Osteoblast (primary cell): ENCODE measurements at regions not wholly inside any gene's neighbourhood (a gene's known extent, or its start where the extent isn't known, plus 50 kb on each side); places are given as distances from the start of the nearest gene placed in this dataset.

Experiments
- DNase-seq: peaks from one replicate; pipeline ENCODE4 v3.0.0; 2011; ENCODE audit warnings: low spot score, mixed read lengths; ENCODE audit not compliant: insufficient read length; ENCODE audit errors: missing footprints
- H2AFZ ChIP-seq: 2 replicates; pipeline ENCODE4 v1.6.0; 2011; ENCODE audit warnings: mild to moderate bottlenecking, low read length
- H3K27ac ChIP-seq: 2 replicates; pipeline ENCODE4 v1.5.1; 2011; ENCODE audit warnings: mild to moderate bottlenecking, low read depth, low read length, moderate library complexity
- H3K27me3 ChIP-seq: 2 replicates; pipeline ENCODE4 v1.6.0; 2012; ENCODE audit warnings: mild to moderate bottlenecking, control low read depth, inconsistent platforms, low read length, moderate library complexity; ENCODE audit not compliant: insufficient read depth
- H3K36me3 ChIP-seq: 2 replicates; pipeline ENCODE4 v1.5.1; 2011; ENCODE audit warnings: mild to moderate bottlenecking, low read length, control low read depth, moderate library complexity; ENCODE audit not compliant: insufficient read depth
- H3K4me1 ChIP-seq: 2 replicates; pipeline ENCODE4 v1.5.1; 2011; ENCODE audit warnings: mild to moderate bottlenecking, low read length, control low read depth, moderate library complexity; ENCODE audit not compliant: insufficient read depth
- H3K4me2 ChIP-seq: 2 replicates; pipeline ENCODE4 v1.6.0; 2011; ENCODE audit warnings: mild to moderate bottlenecking, low read length; ENCODE audit not compliant: insufficient read depth
- H3K4me3 ChIP-seq: fragments of 200-600 bp; sonication (generic); 3 replicates; pipeline ENCODE4 v1.5.1; 2012; ENCODE audit warnings: mild to moderate bottlenecking, low read length, inconsistent platforms; ENCODE audit not compliant: insufficient read depth
- H3K79me2 ChIP-seq: 2 replicates; pipeline ENCODE4 v1.6.0; 2012; ENCODE audit warnings: mild to moderate bottlenecking, low read length, control low read depth, inconsistent platforms; ENCODE audit not compliant: insufficient read depth
- H3K9me3 ChIP-seq: 2 replicates; pipeline ENCODE4 v1.5.1; 2011; ENCODE audit warnings: low read depth, low read length, control low read depth
- H4K20me1 ChIP-seq: 2 replicates; pipeline ENCODE4 v1.6.0; 2012; ENCODE audit warnings: mild to moderate bottlenecking, low read length, control low read depth; ENCODE audit not compliant: insufficient read depth
- CTCF ChIP-seq: IDR thresholded peaks from 2 replicates; pipeline ENCODE4 v1.5.1; 2011; ENCODE audit warnings: mild to moderate bottlenecking, low read depth, low read length, moderate library complexity; ENCODE audit errors: extremely low read depth

GRCh38 chr13:75016225-75016624, 465.7 kb downstream of the TBC1D4 start:
- H3K4me2 ChIP-seq, result no peak overlapping the region
- no peak overlapping the region for H3K4me3 ChIP-seq
- no peak for DNase-seq
- H3K27ac ChIP-seq, result no peak overlapping the region
- H4K20me1 ChIP-seq, result no peaks in the 10 kb centered on the region
- no peaks in the 10 kb centered on the region for H3K36me3 ChIP-seq
- no peak for TF ChIP-seq CTCF
- no peaks in the 10 kb centered on the region for H3K9me3 ChIP-seq
- no peaks in the 10 kb centered on the region for H3K4me1 ChIP-seq
- no peaks in the 10 kb centered on the region for H3K79me2 ChIP-seq
- no peaks in the 10 kb centered on the region for H3K27me3 ChIP-seq
- no peak overlapping the region for H2AFZ ChIP-seq

- H3K27me3 ChIP-seq, result no peaks in the 10 kb centered on the region
- no peaks in the 10 kb centered on the region for H3K79me2 ChIP-seq
- TF ChIP-seq CTCF, result no peak
- H3K27ac ChIP-seq, result no peak overlapping the region
- no peaks in the 10 kb centered on the region for H4K20me1 ChIP-seq
- no peaks in the 10 kb centered on the region for H3K9me3 ChIP-seq
- no peak for DNase-seq
- H3K36me3 ChIP-seq, result no peaks in the 10 kb centered on the region
- no peak overlapping the region for H3K4me2 ChIP-seq
- no peak overlapping the region for H2AFZ ChIP-seq
- no peaks in the 10 kb centered on the region for H3K4me1 ChIP-seq
- no peak overlapping the region for H3K4me3 ChIP-seq
These were observed 468.2 kb downstream of the TBC1D4 start for GRCh38 chr13:75013818-75014217.

GRCh38 chr13:75010941-75011340, 471.0 kb downstream of the TBC1D4 start:
- Histone ChIP-seq H3K4me3 (no peak overlapping the region), H3K4me1 (no peaks in the 10 kb centered on the region), H3K4me2 (no peak overlapping the region), H3K79me2 (no peaks in the 10 kb centered on the region), H3K27me3 (no peaks in the 10 kb centered on the region), H4K20me1 (no peaks in the 10 kb centered on the region), H3K36me3 (no peaks in the 10 kb centered on the region), H3K27ac (no peak overlapping the region), H3K9me3 (no peaks in the 10 kb centered on the region), H2AFZ (no peak overlapping the region)
- DNase-seq, result no peak
- TF ChIP-seq CTCF, result no peak

- no peaks in the 10 kb centered on the region for H3K27me3 ChIP-seq
- TF ChIP-seq CTCF, result no peak
- no peak overlapping the region for H3K4me2 ChIP-seq
- no peak overlapping the region for H2AFZ ChIP-seq
- H3K4me3 ChIP-seq, result no peak overlapping the region
- no peak overlapping the region for H3K27ac ChIP-seq
- no peaks in the 10 kb centered on the region for H3K36me3 ChIP-seq
- no peaks in the 10 kb centered on the region for H3K9me3 ChIP-seq
- H4K20me1 ChIP-seq, result no peaks in the 10 kb centered on the region
- DNase-seq, result no peak
- H3K79me2 ChIP-seq, result no peaks in the 10 kb centered on the region
- H3K4me1 ChIP-seq, result no peaks in the 10 kb centered on the region
These were observed 473.0 kb downstream of the TBC1D4 start for GRCh38 chr13:75008926-75009325.
